Immature natural killer cell (primary cell): ENCODE measurements at regions not wholly inside any gene's neighbourhood (a gene's known extent, or its start where the extent isn't known, plus 50 kb on each side); places are given as distances from the start of the nearest gene placed in this dataset.
"Not testable (repeated sequence)": the region's sequence is repeated elsewhere in the genome, so short reads cannot be mapped to it uniquely, and the experiment has no call there.

ENCODE experiments used
- DNase-seq, 3 donors: peaks; one replicate each; pipeline ENCODE4 v3.0.0; 2022; ENCODE audit warnings: mixed read lengths in 1 of 3
- H3K27ac Mint-ChIP-seq, 6 donors: one replicate each; pipeline ENCODE4 v1.8.0; 2020; ENCODE audit warnings: mixed read lengths in 6 of 6, mild to moderate bottlenecking in 5 of 6, inconsistent platforms in 4 of 6, moderate library complexity in 3 of 6
- H3K27me3 Mint-ChIP-seq, 3 donors: one replicate each; pipeline ENCODE4 v1.8.0; 2020 to 2021; ENCODE audit warnings: low read depth in 3 of 3, mild to moderate bottlenecking in 3 of 3, mixed read lengths in 3 of 3, moderate library complexity in 3 of 3, inconsistent platforms in 1 of 3
- H3K36me3 Mint-ChIP-seq, 3 donors: one replicate each; pipeline ENCODE4 v1.8.0; 2020; ENCODE audit warnings: mixed read lengths in 3 of 3, inconsistent platforms in 2 of 3, mild to moderate bottlenecking in 2 of 3
- H3K4me1 Mint-ChIP-seq, 2 donors: one replicate each; pipeline ENCODE4 v1.8.0; 2020; ENCODE audit warnings: inconsistent platforms in 2 of 2, mild to moderate bottlenecking in 2 of 2, mixed read lengths in 2 of 2, moderate library complexity in 1 of 2
- H3K4me3 Mint-ChIP-seq, 5 donors: one replicate each; pipeline ENCODE4 v1.8.0; 2020; ENCODE audit warnings: mild to moderate bottlenecking in 5 of 5, mixed read lengths in 5 of 5, inconsistent platforms in 3 of 5, moderate library complexity in 3 of 5
- H3K9me3 Mint-ChIP-seq, 6 donors: one replicate each; pipeline ENCODE4 v1.8.0; 2020; ENCODE audit warnings: mild to moderate bottlenecking in 6 of 6, mixed read lengths in 6 of 6, inconsistent platforms in 4 of 6, moderate library complexity in 3 of 6

DNA sequence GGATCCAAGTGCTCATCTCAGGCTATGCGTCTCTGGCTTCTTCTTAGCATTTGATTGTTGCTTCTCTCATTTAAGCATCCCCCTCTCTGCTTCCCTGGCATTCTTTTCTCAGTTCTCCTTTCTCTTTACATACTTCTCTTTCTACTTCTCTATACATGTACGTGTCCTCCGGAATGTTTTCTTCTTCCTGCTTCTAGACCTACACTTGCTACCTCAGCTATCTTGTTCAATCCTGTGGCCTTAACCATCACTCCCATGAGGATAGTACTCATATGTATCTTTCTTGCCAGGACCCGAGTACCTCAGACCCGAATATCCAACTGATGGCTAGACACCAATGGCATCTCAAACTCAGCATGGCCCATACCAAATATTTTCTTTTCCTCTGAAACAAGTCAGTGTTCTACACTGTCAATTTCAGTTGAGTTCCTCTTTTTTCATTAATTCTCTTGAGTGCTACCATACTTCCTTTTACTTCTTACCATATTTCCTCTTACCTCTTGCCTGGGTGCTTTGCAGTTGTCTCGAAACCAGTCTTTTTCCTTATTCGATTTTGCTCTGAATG is 115.1 kb upstream of the SLC38A2 start:
- no peak for DNase-seq
- Mint-ChIP-seq H3K36me3 (peaks cover 0 to 19% (median 12%) of the 10 kb centered on the region in 3 donors), H3K27ac (no peak overlapping the region), H3K4me3 (no peak overlapping the region), H3K9me3 (no peaks in the 10 kb centered on the region), H3K4me1 (no peaks in the 10 kb centered on the region), H3K27me3 (peaks cover 0 to 2% (median 0%) of the 10 kb centered on the region in 3 donors)

DNA sequence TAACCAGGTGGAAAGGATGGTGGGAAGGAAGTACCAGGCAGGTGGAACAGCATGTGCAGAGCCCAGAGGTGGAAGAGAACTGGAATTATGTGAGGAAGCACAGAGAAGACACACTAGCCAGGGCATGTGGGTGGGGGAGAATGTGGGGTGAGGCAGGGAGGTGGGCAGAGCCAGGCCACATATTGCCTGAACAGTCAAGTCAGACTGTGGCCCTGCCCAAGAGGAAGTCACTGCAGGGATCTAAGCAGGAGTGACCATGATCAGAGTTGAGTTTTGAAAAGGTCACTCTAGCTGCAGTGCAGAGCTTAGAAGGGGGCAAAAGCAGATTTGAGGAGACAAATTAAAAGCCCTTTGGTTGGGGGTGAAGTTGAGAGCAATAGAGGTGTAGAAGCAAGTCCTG is 114.0 kb upstream of the SLC38A2 start:
- Mint-ChIP-seq H3K27me3 (peaks cover 0 to 2% (median 0%) of the 10 kb centered on the region in 3 donors), H3K27ac (no peak overlapping the region), H3K4me3 (no peak overlapping the region), H3K36me3 (peaks cover 0 to 19% (median 16%) of the 10 kb centered on the region in 3 donors), H3K4me1 (no peaks in the 10 kb centered on the region), H3K9me3 (no peaks in the 10 kb centered on the region)
- no peak for DNase-seq

DNA sequence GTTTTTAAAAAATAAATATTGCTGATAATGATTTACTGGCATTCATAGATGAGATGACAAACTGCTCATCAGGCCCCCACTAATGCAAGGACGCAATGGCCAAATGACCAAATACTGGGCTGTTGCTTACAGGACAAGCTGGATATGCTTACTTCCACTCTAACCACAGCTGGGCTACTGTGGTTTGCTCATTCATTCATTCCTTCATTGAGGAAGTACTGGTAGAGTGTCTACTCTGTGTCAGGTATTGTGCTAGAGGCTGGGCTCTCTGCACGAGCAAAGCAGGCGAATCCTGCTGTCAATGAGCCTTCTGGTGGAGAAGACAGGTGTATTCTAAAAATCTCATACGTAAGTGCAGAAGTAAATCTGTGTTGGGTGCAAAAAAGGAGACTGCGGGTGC is 113.3 kb upstream of the SLC38A2 start:
- Mint-ChIP-seq H3K4me3 (no peak overlapping the region), H3K36me3 (peaks cover under 1 to 22% (median 18%) of the 10 kb centered on the region in 3 donors), H3K4me1 (peaks cover 0 to 3% of the 10 kb centered on the region in 2 donors), H3K27me3 (peaks cover 0 to 2% (median 0%) of the 10 kb centered on the region in 3 donors), H3K27ac (no peak overlapping the region), H3K9me3 (no peaks in the 10 kb centered on the region)
- no peak for DNase-seq

DNA sequence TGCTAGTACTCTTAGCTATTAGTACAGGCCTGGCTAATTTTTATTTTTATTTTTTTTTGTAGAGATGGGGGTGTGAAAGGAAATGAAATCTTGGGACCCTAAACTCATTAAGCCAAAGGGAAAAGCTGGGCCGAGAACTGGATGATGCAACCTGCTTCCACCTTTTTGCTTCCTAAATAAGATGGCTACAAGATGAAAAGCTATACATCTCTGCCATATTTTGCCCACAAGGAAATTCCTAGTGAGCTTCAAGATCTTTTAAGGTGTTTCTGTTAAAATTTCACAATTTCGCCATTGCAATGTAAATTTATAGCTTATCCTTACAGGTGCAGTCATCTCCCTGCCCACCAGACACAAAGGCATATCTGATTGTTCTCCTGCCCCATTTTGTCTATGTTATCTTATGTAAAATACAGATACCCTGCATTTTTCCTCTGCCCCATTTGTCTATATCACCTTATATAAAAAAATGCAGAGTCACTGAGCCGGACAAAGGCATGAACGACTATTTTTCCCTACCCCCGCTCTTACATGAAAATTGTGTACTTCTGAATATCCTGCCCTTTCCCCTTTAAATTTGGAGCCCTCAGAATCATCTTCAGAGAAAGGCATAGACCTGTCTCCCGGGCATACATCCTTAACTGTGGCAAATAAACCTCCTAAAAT is 112.0 kb upstream of the SLC38A2 start:
- Mint-ChIP-seq H3K27ac (no peak overlapping the region), H3K4me1 (peaks cover 0 to 3% of the 10 kb centered on the region in 2 donors), H3K4me3 (no peak overlapping the region), H3K36me3 (peaks cover 6 to 32% (median 24%) of the 10 kb centered on the region in 3 donors), H3K9me3 (no peaks in the 10 kb centered on the region), H3K27me3 (peaks cover 0 to 2% (median 0%) of the 10 kb centered on the region in 3 donors)
- no peak for DNase-seq

DNA sequence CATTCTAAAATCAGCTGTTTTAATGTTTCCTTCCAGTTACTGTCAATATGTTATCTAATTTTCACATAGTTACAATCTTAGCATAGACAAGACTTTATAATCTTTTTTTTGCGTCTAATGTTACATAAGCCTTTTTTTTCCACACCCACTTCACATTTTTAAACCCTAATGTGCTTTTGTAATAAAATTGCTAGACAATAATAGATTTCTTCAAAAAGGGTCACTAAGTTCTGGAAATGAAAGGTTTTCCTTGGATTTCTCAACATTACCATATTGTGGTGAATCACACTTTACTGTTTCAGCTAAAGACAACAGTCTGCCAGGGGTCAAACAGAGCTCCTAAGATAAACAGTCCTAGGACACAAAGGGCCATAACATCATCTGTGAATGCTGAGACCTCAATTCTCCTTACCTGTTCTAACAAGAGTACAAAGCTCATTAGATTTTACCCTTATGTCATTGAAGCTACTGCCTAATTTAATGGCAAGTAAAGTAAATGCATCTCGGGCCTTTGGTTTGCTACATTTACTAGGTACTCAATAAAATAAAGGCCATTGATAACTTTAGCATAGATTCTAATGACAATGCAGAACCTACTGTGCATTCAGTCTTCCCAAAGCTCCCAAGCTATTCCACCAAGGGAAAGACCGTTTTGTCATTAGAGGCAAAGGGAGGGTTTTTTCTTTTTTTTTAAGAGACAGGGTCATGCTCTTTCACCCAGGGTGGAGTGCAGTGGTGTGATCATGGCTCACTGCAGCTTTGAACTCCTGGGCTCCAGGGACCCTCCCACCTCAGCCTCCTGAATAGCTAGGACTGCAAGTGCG is 111.2 kb upstream of the SLC38A2 start:
- H3K27ac Mint-ChIP-seq = no peak overlapping the region
- no peaks in the 10 kb centered on the region for H3K9me3 Mint-ChIP-seq
- H3K4me1 Mint-ChIP-seq = peaks cover 0 to 3% of the 10 kb centered on the region in 2 donors
- no peak for DNase-seq
- no peak overlapping the region for H3K4me3 Mint-ChIP-seq
- H3K27me3 Mint-ChIP-seq = peaks cover 0 to 4% (median 0%) of the 10 kb centered on the region in 3 donors
- H3K36me3 Mint-ChIP-seq = peaks cover 13 to 36% (median 27%) of the 10 kb centered on the region in 3 donors

DNA sequence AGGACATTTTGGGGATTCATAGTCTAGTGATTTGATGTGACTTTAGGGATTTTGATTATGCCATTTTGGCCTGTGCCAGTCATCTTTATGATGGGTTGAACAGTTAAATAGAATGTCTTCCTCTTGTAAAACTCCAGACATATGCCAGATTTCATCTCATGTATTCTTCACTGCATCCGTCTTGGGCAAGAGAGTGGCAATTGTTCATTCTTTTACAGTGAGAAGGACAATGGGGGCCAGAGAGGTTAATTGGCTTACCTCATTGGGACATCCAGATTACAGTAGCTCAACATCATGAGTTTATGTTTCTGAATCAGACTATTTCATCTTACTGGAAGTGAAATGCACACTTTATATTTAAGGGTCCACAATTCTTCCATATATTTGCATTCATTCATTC is 108.2 kb upstream of the SLC38A2 start:
- Mint-ChIP-seq H3K36me3 (peaks cover 21 to 41% (median 29%) of the 10 kb centered on the region in 3 donors), H3K27me3 (peaks cover 0 to 2% (median 0%) of the 10 kb centered on the region in 3 donors), H3K27ac (no peak overlapping the region), H3K4me1 (peaks cover 7 to 12% of the 10 kb centered on the region in 2 donors), H3K9me3 (no peaks in the 10 kb centered on the region), H3K4me3 (no peak overlapping the region)
- DNase-seq = no peak

DNA sequence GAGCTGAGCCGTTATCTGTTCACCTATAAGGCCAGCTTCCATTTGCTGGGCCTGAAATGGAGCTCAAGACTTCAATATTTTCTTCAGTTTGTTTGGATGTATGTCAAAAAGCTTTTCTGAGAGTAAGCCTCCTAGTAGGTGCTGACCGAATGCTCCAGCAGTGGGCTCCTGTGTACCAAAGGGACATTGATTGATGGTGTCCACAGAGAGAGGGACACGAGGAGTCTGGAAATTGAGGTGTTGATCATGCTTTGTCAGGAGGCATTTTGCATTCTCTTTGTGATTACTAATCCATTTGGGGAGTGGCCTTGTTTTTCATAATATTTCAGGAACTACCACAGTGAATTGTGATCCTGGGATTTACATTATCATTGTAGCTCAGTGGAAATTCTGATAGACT is 107.7 kb upstream of the SLC38A2 start:
- peaks cover 7 to 12% of the 10 kb centered on the region in 2 donors for H3K4me1 Mint-ChIP-seq
- H3K36me3 Mint-ChIP-seq = peaks cover 21 to 41% (median 29%) of the 10 kb centered on the region in 3 donors
- H3K27me3 Mint-ChIP-seq = peaks cover 0 to 2% (median 0%) of the 10 kb centered on the region in 3 donors
- DNase-seq = no peak
- no peak overlapping the region for H3K4me3 Mint-ChIP-seq
- no peaks in the 10 kb centered on the region for H3K9me3 Mint-ChIP-seq
- no peak overlapping the region for H3K27ac Mint-ChIP-seq

DNA sequence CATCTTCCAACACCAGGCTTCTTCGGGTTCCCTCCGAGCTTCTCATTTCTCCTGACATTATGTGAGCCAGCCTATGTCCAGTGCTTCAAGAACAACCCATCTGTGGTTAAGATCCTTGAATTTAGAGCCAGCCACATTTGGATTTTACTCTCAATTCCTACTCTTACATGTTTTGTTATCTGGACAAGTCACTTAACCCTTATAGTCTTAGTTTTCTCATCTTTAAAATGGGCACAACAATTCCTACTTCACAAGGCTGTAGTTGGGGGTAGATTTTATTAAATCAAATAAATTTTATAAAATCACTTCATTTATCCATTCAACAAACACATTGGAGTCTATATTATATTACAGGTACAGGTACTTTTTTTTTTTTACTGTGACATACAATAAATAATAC is 105.5 kb upstream of the SLC38A2 start:
- H3K4me1 Mint-ChIP-seq = peaks cover 17 to 19% of the 10 kb centered on the region in 2 donors
- H3K27ac Mint-ChIP-seq = no peak overlapping the region
- H3K27me3 Mint-ChIP-seq = peaks cover 0 to 2% (median 0%) of the 10 kb centered on the region in 3 donors
- no peaks in the 10 kb centered on the region for H3K9me3 Mint-ChIP-seq
- no peak overlapping the region for H3K4me3 Mint-ChIP-seq
- H3K36me3 Mint-ChIP-seq = peaks cover 21 to 41% (median 31%) of the 10 kb centered on the region in 3 donors
- DNase-seq = no peak

DNA sequence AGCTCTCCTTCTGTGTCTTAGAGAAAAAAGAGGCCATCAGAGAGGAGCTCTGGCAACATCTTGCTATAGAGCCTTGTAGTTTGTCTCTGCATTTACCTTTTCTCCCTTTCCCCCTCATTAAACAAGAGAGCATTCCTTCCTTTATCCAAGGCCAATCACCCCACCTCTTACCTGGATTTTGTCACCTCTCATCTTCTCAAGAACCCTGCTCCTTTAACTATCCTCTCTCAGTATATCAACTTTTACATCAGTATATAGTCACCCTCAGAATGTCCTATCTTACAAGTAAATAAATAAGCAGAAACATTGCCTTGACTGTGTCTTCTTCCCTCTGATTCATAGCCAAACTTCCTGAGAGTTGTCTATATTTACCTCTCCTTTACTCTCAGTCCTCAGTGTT is 105.0 kb upstream of the SLC38A2 start:
- Mint-ChIP-seq H3K4me1 (peaks cover 19 to 22% of the 10 kb centered on the region in 2 donors), H3K27me3 (peaks cover 0 to 2% (median 0%) of the 10 kb centered on the region in 3 donors), H3K9me3 (no peaks in the 10 kb centered on the region), H3K4me3 (no peak overlapping the region), H3K27ac (peak overlapping the region in 2 of 6 donors; percentile 9 to 28), H3K36me3 (peaks cover 21 to 41% (median 31%) of the 10 kb centered on the region in 3 donors)
- DNase-seq = no peak

DNA sequence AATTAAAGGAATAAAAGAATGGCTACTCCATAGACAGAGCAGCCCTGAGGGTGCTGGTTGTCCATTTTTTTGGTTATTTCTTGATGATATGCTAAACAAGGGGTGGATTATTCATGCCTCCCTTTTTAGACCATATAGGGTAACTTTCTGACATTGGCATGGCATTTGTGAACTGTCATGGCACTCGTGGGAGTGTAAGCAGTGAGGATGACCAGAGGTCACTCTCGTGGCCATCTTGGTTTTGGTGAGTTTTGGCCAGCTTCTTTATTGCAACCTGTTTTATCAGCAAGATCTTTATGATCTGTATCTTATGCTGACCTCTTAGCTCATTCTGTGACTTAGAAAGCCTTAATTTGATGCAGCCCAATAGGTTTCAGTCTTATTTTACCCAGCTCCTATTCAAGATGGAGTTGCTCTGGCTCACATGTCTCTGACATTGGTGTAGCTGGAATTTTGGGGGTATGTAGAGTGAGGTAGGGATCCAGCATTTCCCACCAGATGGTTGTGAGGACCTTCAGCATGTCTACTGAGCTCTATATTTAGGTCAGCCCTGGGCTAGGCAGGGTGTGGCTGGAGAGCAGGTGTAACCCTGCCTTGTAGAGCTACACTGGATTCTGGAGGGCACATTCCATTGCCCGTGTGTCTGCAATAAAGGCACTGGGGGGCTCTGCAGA is 103.5 kb upstream of the SLC38A2 start:
- Mint-ChIP-seq H3K4me3 (peak overlapping the region in 1 of 5 donors; percentile 8), H3K4me1 (peaks cover 31 to 37% of the 10 kb centered on the region in 2 donors), H3K9me3 (no peaks in the 10 kb centered on the region), H3K27me3 (peaks cover 0 to 2% (median 0%) of the 10 kb centered on the region in 3 donors), H3K27ac (peak overlapping the region in 2 of 6 donors; percentile 10 to 15), H3K36me3 (peaks cover 21 to 31% (median 30%) of the 10 kb centered on the region in 3 donors)
- no peak for DNase-seq

DNA sequence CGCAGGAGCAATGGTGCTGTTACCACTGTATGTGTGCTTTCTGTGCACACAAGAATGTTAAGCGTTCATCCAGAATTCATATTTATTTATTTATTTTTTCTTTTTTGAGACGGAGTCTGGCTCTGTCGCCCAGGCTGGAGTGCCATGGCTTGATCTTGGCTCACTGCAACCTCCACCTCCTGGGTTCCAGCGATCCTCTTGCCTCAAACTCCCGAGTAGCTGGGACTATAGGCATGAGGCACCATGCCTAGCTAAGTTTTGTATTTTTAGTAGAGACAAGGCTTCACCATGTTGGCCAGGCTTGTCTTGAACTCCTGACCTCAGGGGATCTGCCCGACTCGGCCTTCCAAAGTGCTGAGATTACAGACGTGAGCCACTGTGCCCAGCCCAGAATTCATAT is 101.8 kb upstream of the SLC38A2 start:
- H3K4me1 Mint-ChIP-seq = peaks cover 44 to 54% of the 10 kb centered on the region in 2 donors
- H3K27me3 Mint-ChIP-seq, DNase-seq, H3K9me3 Mint-ChIP-seq: not testable (repeated sequence)
- H3K27ac Mint-ChIP-seq = peak overlapping the region in 1 of 6 donors; percentile 13
- H3K36me3 Mint-ChIP-seq = peaks cover 14 to 24% (median 23%) of the 10 kb centered on the region in 3 donors
- H3K4me3 Mint-ChIP-seq = peak overlapping the region in 1 of 5 donors; percentile 21

DNA sequence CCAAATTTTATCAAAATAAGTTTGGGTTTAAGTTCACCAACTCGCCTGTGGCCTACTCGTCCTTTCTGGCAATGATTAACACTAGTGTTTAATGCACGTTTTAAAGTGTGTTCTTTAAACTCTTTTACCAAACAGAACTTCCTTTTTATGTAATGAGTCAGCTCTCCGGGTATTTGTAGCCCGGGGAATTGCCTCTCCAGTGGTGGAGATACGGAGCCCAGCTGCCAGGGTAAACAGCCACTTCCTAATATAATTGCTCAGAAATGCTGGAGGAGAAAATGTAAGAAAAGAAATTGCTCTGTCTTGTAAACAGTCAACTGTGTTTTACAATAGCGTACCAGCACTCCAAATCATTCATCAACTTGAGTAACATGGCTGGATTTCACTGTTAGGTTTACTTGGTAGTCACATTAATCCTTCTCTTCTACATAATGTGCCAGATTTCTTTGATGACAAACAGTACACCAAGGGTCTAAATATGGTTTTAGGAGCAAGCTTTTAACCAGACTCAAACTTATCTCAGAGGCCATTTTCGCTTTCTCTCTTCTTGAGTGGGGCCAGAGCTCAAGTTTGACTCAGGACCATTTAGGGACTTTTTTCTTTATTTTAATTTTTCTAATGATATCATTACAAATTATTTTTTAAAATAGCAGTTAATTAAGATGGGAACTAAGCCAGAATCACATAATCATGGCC is 101.2 kb upstream of the SLC38A2 start:
- Mint-ChIP-seq H3K4me1 (peaks cover 45 to 55% of the 10 kb centered on the region in 2 donors), H3K9me3 (no peaks in the 10 kb centered on the region), H3K4me3 (peak overlapping the region; percentile 26 to 80 (median 59)), H3K27me3 (no peaks in the 10 kb centered on the region), H3K27ac (peak overlapping the region; percentile 77 to 91 (median 84)), H3K36me3 (peaks cover 8 to 18% (median 17%) of the 10 kb centered on the region in 3 donors)
- no peak for DNase-seq
